ENCODE measurements at regions not wholly inside any gene's neighbourhood (a gene's known extent, or its start where the extent isn't known, plus 50 kb on each side); places are given as distances from the start of the nearest gene placed in this dataset.

- no peak overlapping the region for H3K4me3 ChIP-seq (ENCODE audit: control insufficient read depth, low read depth, low read length)
- no peak for DNase-seq (ENCODE audit: low read depth)
- TF ChIP-seq CTCF (IDR thresholded peaks at IDR 0.05; ENCODE audit: control insufficient read depth, insufficient read depth, low read depth, low read length, missing control alignments): no peak
These were observed 1888.0 kb upstream of the CDH9 start for GRCh38 chr5:28926422-28926821.

DNA sequence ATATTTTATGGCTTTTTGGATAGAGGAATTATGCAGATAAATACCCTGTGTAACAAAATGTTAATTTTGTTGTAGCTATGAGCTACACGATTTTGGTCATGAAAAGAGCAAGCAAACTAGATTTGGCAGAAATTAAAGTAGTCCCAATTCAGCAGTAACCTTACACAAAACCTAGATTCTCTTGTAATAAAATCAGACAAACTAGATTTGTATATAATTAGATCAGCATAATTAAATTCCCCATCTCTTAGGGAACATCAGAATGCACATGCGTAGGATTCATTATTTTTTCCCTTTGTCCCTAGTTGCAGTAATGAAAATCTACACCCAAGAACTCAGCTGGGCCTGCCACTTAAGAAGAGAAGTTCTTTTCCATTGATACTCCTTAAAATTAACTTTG, 1879.2 kb upstream of the CDH9 start:
- no peak for TF ChIP-seq CTCF (IDR thresholded peaks at IDR 0.05; ENCODE audit: control insufficient read depth, insufficient read depth, low read depth, low read length, missing control alignments)
- H3K4me3 ChIP-seq (ENCODE audit: control insufficient read depth, low read depth, low read length): no peak overlapping the region
- DNase-seq (ENCODE audit: low read depth): no peak

DNA sequence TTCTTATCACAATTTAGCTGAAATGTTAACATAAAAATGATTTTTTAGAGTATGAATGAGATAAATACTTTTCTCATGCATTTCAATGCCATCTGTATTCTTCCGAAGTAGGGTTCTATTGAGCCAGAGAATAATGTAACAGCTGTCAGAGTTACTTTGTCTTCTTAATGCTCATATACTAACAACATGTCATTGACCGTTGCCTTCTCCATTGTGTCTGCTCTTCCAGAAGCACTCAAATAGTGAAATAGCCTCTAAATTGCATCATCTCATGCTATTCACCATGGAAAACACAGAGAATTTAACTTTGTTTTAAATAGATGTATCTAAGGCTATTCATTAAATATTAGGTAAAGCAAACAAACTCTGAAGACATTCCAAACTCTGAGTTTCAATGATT, 1875.9 kb upstream of the CDH9 start:
- no peak for TF ChIP-seq CTCF (IDR thresholded peaks at IDR 0.05; ENCODE audit: control insufficient read depth, insufficient read depth, low read depth, low read length, missing control alignments)
- H3K4me3 ChIP-seq (ENCODE audit: control insufficient read depth, low read depth, low read length): no peak overlapping the region
- DNase-seq (ENCODE audit: low read depth): no peak

GRCh38 chr5:28903643-28904042, 1865.3 kb upstream of the CDH9 start:
- H3K4me3 ChIP-seq (ENCODE audit: control insufficient read depth, low read depth, low read length): no peak overlapping the region
- TF ChIP-seq CTCF (IDR thresholded peaks at IDR 0.05; ENCODE audit: control insufficient read depth, insufficient read depth, low read depth, low read length, missing control alignments): no peak
- no peak for DNase-seq (ENCODE audit: low read depth)

- DNase-seq (ENCODE audit: low read depth): no peak
- H3K4me3 ChIP-seq (ENCODE audit: control insufficient read depth, low read depth, low read length): no peak overlapping the region
- no peak for TF ChIP-seq CTCF (IDR thresholded peaks at IDR 0.05; ENCODE audit: control insufficient read depth, insufficient read depth, low read depth, low read length, missing control alignments)
These were observed 1858.6 kb upstream of the CDH9 start for GRCh38 chr5:28896949-28897348.

DNA sequence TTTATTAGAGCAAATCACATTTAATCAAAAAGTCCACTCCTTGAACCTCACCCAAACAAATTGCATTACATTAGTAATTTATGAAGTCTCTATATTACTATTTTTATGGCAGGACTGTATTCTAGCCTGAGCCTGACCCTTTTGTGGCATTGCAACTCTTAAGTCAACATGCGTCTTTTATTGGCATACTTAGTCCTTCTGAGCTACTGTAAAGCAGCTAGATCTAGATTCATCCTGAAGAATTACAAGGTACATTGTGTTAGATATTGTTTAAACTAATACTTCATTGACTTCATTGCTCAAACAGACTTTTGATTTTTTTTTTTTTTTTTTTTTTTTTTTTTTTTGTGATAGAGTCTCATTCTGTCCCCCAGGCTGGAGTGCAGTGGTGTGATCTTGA, 1842.5 kb upstream of the CDH9 start:
- no peak for DNase-seq (ENCODE audit: low read depth)
- H3K4me3 ChIP-seq (ENCODE audit: control insufficient read depth, low read depth, low read length): no peak overlapping the region
- TF ChIP-seq CTCF (IDR thresholded peaks at IDR 0.05; ENCODE audit: control insufficient read depth, insufficient read depth, low read depth, low read length, missing control alignments): no peak

- no peak overlapping the region for H3K4me3 ChIP-seq (ENCODE audit: control insufficient read depth, low read depth, low read length)
- TF ChIP-seq CTCF (IDR thresholded peaks at IDR 0.05; ENCODE audit: control insufficient read depth, insufficient read depth, low read depth, low read length, missing control alignments): no peak
- no peak for DNase-seq (ENCODE audit: low read depth)
These were observed 1838.7 kb upstream of the CDH9 start for GRCh38 chr5:28877050-28877449.

Measured in AG09309 (cell line).